ENCODE measurements at regions not wholly inside any gene's neighbourhood (a gene's known extent, or its start where the extent isn't known, plus 50 kb on each side); places are given as distances from the start of the nearest gene placed in this dataset.

- no peak for DNase-seq (ENCODE audit: low read depth, low spot score)
- ChIA-PET POLR2A (no interaction called here), CTCF (no interaction called here)
- H3K4me3 ChIP-seq (ENCODE audit: low read depth, low read length), result no peak overlapping the region
- TF ChIP-seq CTCF (IDR thresholded peaks at IDR 0.05; ENCODE audit: insufficient read depth, low read length, missing control alignments), result no peak
Measured at GRCh38 chr4:133863153-133863552, 338.4 kb downstream of the PABPC4L start.

- no peak for TF ChIP-seq CTCF (IDR thresholded peaks at IDR 0.05; ENCODE audit: insufficient read depth, low read length, missing control alignments)
- DNase-seq (ENCODE audit: low read depth, low spot score), result no peak
- ChIA-PET POLR2A (no interaction called here), CTCF (no interaction called here)
- H3K4me3 ChIP-seq (ENCODE audit: low read depth, low read length), result no peak overlapping the region
Measured at GRCh38 chr4:133856731-133857355, 344.7 kb downstream of the PABPC4L start.

GRCh38 chr4:133855001-133855400 lies 346.6 kb downstream of the PABPC4L start:
- no peak for DNase-seq (ENCODE audit: low read depth, low spot score)
- no peak for TF ChIP-seq CTCF (IDR thresholded peaks at IDR 0.05; ENCODE audit: insufficient read depth, low read length, missing control alignments)
- ChIA-PET CTCF (no interaction called here), POLR2A (no interaction called here)
- H3K4me3 ChIP-seq (ENCODE audit: low read depth, low read length), result no peak overlapping the region

GRCh38 chr4:133839326-133839725 lies 362.3 kb downstream of the PABPC4L start:
- H3K4me3 ChIP-seq (ENCODE audit: low read depth, low read length), result no peak overlapping the region
- ChIA-PET CTCF (no interaction called here), POLR2A (no interaction called here)
- no peak for TF ChIP-seq CTCF (IDR thresholded peaks at IDR 0.05; ENCODE audit: insufficient read depth, low read length, missing control alignments)
- DNase-seq (ENCODE audit: low read depth, low spot score), result no peak

GRCh38 chr4:133823177-133823576 lies 378.4 kb downstream of the PABPC4L start:
- TF ChIP-seq CTCF (IDR thresholded peaks at IDR 0.05; ENCODE audit: insufficient read depth, low read length, missing control alignments), result no peak
- DNase-seq (ENCODE audit: low read depth, low spot score), result no peak
- CTCF ChIA-PET, result no interaction called here
- POLR2A ChIA-PET, result no interaction called here
- no peak overlapping the region for H3K4me3 ChIP-seq (ENCODE audit: low read depth, low read length)

GRCh38 chr4:133812954-133813353 lies 388.6 kb downstream of the PABPC4L start:
- ChIA-PET CTCF (no interaction called here), POLR2A (no interaction called here)
- no peak for DNase-seq (ENCODE audit: low read depth, low spot score)
- no peak for TF ChIP-seq CTCF (IDR thresholded peaks at IDR 0.05; ENCODE audit: insufficient read depth, low read length, missing control alignments)
- no peak overlapping the region for H3K4me3 ChIP-seq (ENCODE audit: low read depth, low read length)

Measured in AG04449 (cell line).